ENCODE measurements at regions not wholly inside any gene's neighbourhood (a gene's known extent, or its start where the extent isn't known, plus 50 kb on each side); places are given as distances from the start of the nearest gene placed in this dataset.

GRCh38 chr14:23725528-23725927 lies 89.4 kb downstream of the DHRS2 start:
- TF ChIP-seq CTCF (conservative IDR thresholded peaks at IDR 0.05; ENCODE audit: low read depth, low read length) = no peak
- no peak for TF ChIP-seq MAFK (IDR thresholded peaks at IDR 0.05; ENCODE audit: low read depth, low read length)
- TF ChIP-seq RFX5 (IDR thresholded peaks at IDR 0.05; ENCODE audit: low read depth, low read length) = no peak
- no peak for TF ChIP-seq POLR2A (IDR thresholded peaks at IDR 0.05; ENCODE audit: low read depth, low read length)
- TF ChIP-seq USF2 (IDR thresholded peaks at IDR 0.05; ENCODE audit: low read depth, low read length) = no peak
- no peak for TF ChIP-seq MAZ (IDR thresholded peaks at IDR 0.05; ENCODE audit: borderline replicate concordance, low read depth, low read length)
- no peak for TF ChIP-seq BHLHE40 (IDR thresholded peaks at IDR 0.05; ENCODE audit: low read depth, low read length)
- TF ChIP-seq RAD21 (IDR thresholded peaks at IDR 0.05; ENCODE audit: low read length) = no peak
- TF ChIP-seq CEBPB (IDR thresholded peaks at IDR 0.05; ENCODE audit: low read depth, low read length) = no peak
- no peak for TF ChIP-seq NFE2L2 (IDR thresholded peaks at IDR 0.05; ENCODE audit: low read depth, low read length)
- TF ChIP-seq SMC3 (IDR thresholded peaks at IDR 0.05; ENCODE audit: low read depth, low read length) = no peak
- TF ChIP-seq CHD1 (IDR thresholded peaks at IDR 0.05; ENCODE audit: low read depth, low read length) = no peak
- TF ChIP-seq RCOR1 (IDR thresholded peaks at IDR 0.05; ENCODE audit: insufficient replicate concordance, low read length) = no peak

All from IMR-90 (cell line).